ENCODE measurements at regions not wholly inside any gene's neighbourhood (a gene's known extent, or its start where the extent isn't known, plus 50 kb on each side); places are given as distances from the start of the nearest gene placed in this dataset.

DNA sequence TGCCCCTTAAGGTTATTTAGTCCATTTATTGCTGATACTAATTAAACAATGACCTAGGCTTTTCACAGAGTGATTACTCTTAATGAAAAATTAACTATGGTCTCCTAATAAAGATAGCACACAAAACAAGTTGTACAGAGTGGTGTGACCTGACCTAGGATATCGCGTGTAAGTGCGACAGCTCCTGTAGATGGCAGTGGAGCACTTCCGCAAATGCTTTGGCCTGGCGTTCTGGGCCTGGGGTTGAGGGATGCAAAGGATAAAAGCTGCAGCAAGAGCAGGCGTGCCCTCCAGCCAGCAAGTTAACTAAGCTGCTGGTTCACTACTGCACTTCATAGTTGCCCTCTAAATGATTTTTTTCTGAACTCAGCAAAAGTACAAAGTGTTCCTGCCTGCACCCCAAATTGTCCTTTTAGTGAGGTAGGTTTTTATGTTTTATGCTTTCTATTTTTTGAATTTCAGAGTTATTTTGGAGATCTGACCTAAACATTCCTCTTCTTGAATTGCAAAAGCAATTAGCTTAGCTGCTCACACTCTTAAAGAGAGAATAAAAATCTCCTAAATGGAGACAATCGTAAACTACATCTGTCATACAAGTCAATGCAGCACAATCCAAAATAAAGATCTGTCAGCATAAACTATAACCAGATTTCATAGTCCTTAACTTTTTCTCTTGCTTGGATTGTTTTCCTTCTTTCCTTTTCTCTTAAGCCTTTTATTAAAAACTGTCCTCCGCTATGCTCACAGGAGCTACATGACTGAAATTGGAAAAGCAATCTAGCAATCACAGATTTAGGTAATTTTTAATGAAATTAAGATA lies 379.6 kb downstream of the LRIG3 start:
- TF ChIP-seq EZH2 (IDR thresholded peaks at IDR 0.05; ENCODE audit: borderline replicate concordance, insufficient read depth, low read depth, low read length, poor library complexity, severe bottlenecking), result no peak
- TF ChIP-seq, protein P1, sequence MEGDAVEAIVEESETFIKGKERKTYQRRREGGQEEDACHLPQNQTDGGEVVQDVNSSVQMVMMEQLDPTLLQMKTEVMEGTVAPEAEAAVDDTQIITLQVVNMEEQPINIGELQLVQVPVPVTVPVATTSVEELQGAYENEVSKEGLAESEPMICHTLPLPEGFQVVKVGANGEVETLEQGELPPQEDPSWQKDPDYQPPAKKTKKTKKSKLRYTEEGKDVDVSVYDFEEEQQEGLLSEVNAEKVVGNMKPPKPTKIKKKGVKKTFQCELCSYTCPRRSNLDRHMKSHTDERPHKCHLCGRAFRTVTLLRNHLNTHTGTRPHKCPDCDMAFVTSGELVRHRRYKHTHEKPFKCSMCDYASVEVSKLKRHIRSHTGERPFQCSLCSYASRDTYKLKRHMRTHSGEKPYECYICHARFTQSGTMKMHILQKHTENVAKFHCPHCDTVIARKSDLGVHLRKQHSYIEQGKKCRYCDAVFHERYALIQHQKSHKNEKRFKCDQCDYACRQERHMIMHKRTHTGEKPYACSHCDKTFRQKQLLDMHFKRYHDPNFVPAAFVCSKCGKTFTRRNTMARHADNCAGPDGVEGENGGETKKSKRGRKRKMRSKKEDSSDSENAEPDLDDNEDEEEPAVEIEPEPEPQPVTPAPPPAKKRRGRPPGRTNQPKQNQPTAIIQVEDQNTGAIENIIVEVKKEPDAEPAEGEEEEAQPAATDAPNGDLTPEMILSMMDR (IDR thresholded peaks at IDR 0.05), result no peak

Data from B cell (primary cell).